Keratinocyte (primary cell): ENCODE measurements at regions not wholly inside any gene's neighbourhood (a gene's known extent, or its start where the extent isn't known, plus 50 kb on each side); places are given as distances from the start of the nearest gene placed in this dataset.
"Not testable (repeated sequence)": the region's sequence is repeated elsewhere in the genome, so short reads cannot be mapped to it uniquely, and the experiment has no call there.

ENCODE experiments used
- EZH2 ChIP-seq: IDR thresholded peaks from one replicate; pipeline ENCODE4 v1.6.1; 2012; ENCODE audit warnings: inconsistent platforms, mild to moderate bottlenecking, low read length, moderate library complexity
- TF ChIP-seq, protein P1 (sequence below), 3 experiments: IDR thresholded peaks in 1 of 3; conservative IDR thresholded peaks in 1 of 3; optimal IDR thresholded peaks in 1 of 3; 2 replicates in 2 of 3; 3 replicates in 1 of 3; pipeline versions ENCODE3 to v1.5.1; 2011; ENCODE audit warnings: low read length in 3 of 3, mild to moderate bottlenecking in 3 of 3, moderate library complexity in 2 of 3, control low read depth in 1 of 3, inconsistent platforms in 1 of 3; ENCODE audit not compliant: insufficient read depth in 2 of 3; ENCODE audit errors: extremely low read depth in 1 of 3

GRCh38 chr15:22579213-22579612 is 120.5 kb downstream of the GOLGA6L22 start:
- TF ChIP-seq, protein P1, sequence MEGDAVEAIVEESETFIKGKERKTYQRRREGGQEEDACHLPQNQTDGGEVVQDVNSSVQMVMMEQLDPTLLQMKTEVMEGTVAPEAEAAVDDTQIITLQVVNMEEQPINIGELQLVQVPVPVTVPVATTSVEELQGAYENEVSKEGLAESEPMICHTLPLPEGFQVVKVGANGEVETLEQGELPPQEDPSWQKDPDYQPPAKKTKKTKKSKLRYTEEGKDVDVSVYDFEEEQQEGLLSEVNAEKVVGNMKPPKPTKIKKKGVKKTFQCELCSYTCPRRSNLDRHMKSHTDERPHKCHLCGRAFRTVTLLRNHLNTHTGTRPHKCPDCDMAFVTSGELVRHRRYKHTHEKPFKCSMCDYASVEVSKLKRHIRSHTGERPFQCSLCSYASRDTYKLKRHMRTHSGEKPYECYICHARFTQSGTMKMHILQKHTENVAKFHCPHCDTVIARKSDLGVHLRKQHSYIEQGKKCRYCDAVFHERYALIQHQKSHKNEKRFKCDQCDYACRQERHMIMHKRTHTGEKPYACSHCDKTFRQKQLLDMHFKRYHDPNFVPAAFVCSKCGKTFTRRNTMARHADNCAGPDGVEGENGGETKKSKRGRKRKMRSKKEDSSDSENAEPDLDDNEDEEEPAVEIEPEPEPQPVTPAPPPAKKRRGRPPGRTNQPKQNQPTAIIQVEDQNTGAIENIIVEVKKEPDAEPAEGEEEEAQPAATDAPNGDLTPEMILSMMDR (optimal IDR thresholded peaks at IDR 0.05 in 1 of 3, IDR thresholded peaks at IDR 0.05 in 1 of 3, conservative IDR thresholded peaks at IDR 0.05 in 1 of 3; ENCODE audit: extremely low read depth in 1 of 3, insufficient read depth in 2 of 3, low read length in 3 of 3), result not testable (repeated sequence)
- TF ChIP-seq EZH2, result not testable (repeated sequence)
